T-helper 2 cell (primary cell): ENCODE measurements at regions not wholly inside any gene's neighbourhood (a gene's known extent, or its start where the extent isn't known, plus 50 kb on each side); places are given as distances from the start of the nearest gene placed in this dataset.
"Not testable (repeated sequence)": the region's sequence is repeated elsewhere in the genome, so short reads cannot be mapped to it uniquely, and the experiment has no call there.

Experiments used
- DNase-seq, 5 experiments: peaks; one replicate each; pipeline versions ENCODE4 v3.0.0 to v3.0.0-alpha.2; 2012 to 2022

- DNase-seq: no peak
Observed at GRCh38 chr1:60802884-60803283, 279.5 kb upstream of the NFIA start.

DNA sequence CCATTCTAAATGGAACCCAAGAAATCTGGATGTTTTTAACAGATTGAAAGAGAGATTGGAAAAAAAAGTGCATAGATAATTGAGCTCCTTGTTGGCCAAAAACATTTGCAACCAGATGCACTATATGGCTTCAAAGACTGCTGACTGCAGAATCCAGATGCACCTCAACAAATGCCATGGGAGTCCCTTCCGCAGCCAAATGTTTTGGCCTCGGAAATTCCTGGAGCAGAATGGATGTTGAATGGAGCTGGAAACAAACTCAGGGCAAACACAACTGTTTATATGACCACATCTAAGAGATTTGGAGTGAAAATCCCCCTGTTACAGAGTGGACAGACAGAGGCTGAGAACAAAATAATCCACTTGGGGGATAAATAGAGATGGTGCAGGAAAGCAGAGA lies 285.0 kb upstream of the NFIA start:
- no peak for DNase-seq

GRCh38 chr1:60791226-60791625 lies 291.1 kb upstream of the NFIA start:
- DNase-seq: no peak

DNA sequence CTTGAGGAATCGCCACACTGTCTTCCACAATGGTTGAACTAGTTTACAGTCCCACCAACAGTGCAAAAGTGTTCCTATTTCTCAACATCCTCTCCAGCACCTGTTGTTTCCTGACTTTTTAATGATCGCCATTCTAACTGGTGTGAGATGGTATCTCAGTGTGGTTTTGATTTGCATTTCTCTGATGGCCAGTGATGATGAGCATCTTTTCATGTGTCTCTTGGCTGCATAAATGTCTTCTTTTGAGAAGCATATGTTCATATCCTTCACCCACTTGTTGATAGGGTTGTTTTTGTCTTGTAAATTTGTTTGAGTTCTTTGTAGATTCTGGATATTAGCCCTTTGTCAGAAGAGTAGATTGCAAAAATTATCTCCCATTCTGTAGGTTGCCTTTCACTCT lies 309.3 kb upstream of the NFIA start:
- DNase-seq: not testable (repeated sequence)

DNA sequence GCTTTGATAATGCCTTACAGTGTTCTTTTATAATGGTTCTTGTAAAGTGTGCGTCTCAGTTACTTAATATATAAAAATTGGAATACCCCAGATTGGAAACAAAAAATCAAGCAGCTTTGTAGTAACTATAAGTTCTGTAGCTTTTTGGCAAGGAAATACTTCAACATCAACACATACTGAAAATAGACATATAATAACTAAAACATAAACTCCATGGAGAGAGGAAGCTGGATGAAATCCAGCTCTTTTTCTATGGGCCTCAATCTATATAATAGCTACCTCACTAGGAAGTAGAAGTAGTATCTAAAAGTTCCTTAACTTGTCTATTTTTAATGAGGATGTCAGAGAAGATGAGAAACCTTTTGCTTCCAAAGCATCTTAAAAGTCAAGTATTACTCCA lies 313.3 kb upstream of the NFIA start:
- DNase-seq: no peak

- DNase-seq: peak in 1 of 5 experiments; percentile 18
Observed at GRCh38 chr1:60765204-60765603, 317.2 kb upstream of the NFIA start.

GRCh38 chr1:60764489-60764888 lies 317.9 kb upstream of the NFIA start:
- DNase-seq: no peak

GRCh38 chr1:60763741-60764140 lies 318.6 kb upstream of the NFIA start:
- DNase-seq: no peak

DNA sequence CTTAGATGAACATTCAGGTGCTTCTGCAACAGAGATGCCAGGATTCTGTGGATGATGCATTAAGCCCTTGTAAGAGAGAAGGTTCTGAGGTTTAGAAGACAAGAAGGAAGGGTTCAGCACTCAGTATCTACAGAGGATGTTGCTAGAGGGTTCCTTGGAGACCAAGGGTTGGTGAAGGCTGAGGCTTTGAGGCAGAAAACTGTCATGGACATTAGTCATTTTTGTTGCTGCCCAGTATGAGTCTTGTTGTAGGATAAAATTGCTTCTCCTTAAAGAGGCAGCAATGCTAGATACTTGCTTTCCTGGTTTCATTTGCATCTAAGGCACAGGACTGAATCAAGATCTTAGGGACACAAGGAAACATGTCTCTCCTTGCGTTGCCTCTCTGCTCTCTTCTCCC lies 319.4 kb upstream of the NFIA start:
- no peak for DNase-seq

GRCh38 chr1:60762176-60762575 lies 320.2 kb upstream of the NFIA start:
- no peak for DNase-seq

- no peak for DNase-seq
Observed at GRCh38 chr1:60759291-60759690, 323.1 kb upstream of the NFIA start.

GRCh38 chr1:60757485-60757884 lies 324.9 kb upstream of the NFIA start:
- DNase-seq: no peak

GRCh38 chr1:60753036-60753900 lies 329.1 kb upstream of the NFIA start:
- DNase-seq: no peak

DNA sequence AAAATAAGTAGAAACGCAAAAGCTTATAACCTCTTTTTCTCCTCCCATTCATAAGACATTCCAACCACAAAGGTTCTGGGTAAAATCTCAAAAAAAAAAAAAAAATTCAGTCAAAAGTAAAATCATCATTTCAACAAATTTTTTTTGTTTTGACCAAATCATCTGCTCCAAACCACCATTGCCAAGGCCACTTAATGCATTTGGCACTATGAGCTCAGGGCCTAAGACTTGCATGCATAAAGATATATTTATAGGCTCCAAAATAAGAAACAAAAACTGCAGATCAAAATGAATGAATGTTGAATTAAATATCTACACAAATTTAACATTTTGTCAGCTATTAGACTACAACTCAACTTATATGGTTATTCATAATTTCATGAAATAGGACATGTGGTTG lies 331.1 kb upstream of the NFIA start:
- DNase-seq: no peak

- DNase-seq: no peak
Observed at GRCh38 chr1:60747353-60747752, 335.0 kb upstream of the NFIA start.

DNA sequence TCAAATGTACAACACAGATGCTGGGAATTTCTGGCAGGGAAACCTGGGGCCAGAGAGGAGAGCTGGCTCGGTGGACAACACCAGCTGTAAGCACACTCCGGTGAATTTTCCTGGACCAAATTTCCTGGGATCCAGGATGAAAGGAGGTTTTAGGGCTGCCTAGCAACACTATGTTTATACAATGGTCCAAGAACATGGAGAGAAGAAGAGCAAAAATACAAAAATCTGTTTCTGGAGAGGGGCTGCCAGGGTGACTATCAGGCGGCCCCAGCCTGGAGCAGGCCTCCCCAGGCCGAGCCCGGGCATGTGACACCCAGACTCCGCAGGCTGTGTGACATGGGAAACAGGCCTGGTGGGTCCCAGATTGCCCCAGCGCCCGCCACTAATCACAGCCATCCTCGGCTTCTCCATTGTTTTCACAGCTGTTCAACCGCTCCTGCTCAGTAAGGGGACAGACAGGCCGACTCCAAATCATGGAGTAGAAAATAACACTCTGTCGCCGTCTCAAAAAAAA lies 336.0 kb upstream of the NFIA start:
- DNase-seq: no peak

- no peak for DNase-seq
Observed at GRCh38 chr1:60745484-60745883, 336.9 kb upstream of the NFIA start.

DNA sequence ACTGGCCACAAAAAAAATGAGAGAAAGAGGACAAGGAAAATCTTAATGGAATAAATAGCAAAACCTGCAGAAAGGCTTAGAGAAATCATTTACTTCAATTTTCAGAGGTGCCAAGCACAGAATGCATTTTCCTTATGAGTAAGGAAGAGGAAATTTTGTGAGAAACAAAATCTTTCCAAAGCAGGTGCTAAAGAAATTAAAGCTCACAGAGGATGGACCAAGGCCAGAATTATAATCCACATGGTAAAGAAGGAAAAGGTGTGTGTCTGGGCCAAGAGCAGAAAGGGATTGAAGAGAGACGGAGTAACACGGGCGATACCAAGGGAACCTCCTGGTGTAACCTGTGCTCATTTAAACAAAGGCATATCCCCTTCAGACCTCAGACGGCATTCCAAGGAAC lies 340.0 kb upstream of the NFIA start:
- no peak for DNase-seq

- no peak for DNase-seq
Observed at GRCh38 chr1:60740154-60740553, 342.2 kb upstream of the NFIA start.

DNA sequence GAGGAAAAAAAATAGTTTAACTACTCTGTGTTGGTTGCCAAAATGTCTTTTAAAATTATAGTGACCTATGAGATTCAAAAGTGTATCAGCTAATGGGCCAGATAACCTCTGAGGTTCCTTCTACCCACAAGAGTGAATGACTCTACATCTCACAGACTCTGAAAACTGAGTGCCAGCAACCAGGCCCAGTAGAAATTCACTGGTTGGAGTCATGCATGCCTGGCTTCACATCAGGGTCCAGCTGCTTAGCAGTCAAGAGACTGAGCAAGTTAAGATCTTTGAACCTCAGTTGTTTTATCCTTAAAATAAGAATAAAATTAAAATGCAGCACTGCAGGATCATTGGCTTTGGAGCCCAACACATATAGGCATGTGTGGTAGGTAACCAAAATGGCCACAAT lies 342.6 kb upstream of the NFIA start:
- DNase-seq: no peak

- no peak for DNase-seq
Observed at GRCh38 chr1:60732977-60733401, 349.4 kb upstream of the NFIA start.

DNA sequence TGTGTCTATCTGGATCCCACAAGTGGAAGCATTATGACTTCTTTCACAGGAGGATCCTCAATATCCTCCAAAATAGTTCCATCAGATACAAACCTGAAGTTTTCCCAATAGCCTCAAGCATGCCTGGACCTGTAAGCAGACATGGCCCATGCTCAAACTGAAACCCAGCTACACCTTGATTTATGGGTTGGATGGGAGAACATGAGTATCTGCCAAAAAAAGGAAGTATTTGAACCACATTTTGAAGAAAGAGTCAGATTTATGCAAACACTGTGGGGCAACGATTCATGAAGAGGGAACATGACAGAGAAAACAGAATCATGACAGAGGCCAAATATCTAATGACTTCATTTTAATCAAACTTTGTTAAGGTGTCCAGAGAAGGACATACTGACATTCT lies 351.0 kb upstream of the NFIA start:
- DNase-seq: no peak

DNA sequence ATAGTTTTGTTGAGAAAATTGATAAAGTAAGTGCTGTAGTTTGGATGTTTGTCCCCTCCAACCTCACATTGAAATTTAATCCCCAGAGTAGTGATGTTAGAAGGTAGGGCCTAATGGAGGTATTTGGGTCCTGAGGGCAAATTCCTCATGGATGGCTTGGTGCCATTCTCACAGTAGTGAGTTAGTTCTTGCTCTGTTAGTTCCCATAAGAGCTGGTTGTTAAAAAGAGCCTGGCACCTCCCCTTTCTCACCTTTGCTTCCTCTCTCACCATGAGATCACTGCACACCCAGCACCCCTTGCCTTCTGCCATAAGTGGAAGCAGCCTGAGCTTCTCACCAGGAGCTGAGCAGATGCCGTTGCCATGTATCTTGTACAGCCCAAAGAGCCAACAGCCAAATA lies 354.8 kb upstream of the NFIA start:
- no peak for DNase-seq

GRCh38 chr1:60716472-60716871 lies 365.9 kb upstream of the NFIA start:
- DNase-seq: no peak

DNA sequence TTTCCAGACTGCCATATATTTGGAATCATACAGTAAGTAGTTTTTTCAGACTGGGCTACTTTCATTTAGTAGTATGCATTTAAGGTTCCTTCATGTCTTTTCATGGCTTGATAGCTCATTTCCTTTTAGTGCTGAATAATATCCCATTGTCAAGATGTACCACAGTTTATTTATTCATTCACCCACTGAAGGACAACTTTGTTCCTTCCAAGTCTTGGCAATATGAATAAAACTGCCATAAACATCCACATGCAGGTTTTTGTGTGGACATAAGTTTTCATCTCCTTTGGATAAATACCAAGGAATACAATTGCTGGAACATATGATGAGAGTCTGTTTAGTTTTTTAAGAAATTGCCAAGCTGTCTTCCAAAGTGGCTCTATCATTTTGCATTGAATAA lies 366.4 kb upstream of the NFIA start:
- no peak for DNase-seq
